ENCODE measurements at regions not wholly inside any gene's neighbourhood (a gene's known extent, or its start where the extent isn't known, plus 50 kb on each side); places are given as distances from the start of the nearest gene placed in this dataset.
"Not testable (repeated sequence)": the region's sequence is repeated elsewhere in the genome, so short reads cannot be mapped to it uniquely, and the experiment has no call there.

GRCh38 chr20:26373066-26373465, 676.4 kb upstream of the ZNF337 start:
- H3K79me2 ChIP-seq (ENCODE audit: insufficient read depth, low read depth, low read length); H3K9me2 ChIP-seq (ENCODE audit: insufficient read depth, low read length); intact Hi-C loops (cut with micrococcal nuclease; ENCODE audit: unreplicated experiment); H3K4me1 ChIP-seq (ENCODE audit: insufficient read depth, low read length, poor library complexity, severe bottlenecking); H3K4me3 ChIP-seq (ENCODE audit: low read depth, low read length, poor library complexity, severe bottlenecking); H3K4me2 ChIP-seq (ENCODE audit: low read length); POLR2A ChIA-PET; H3K9me3 ChIP-seq (ENCODE audit: low read length); H2AFZ ChIP-seq (ENCODE audit: low read length); H3K36me3 ChIP-seq (ENCODE audit: insufficient read depth, low read length); BruUV-seq (replicated peaks); H3K27ac ChIP-seq (ENCODE audit: low read depth, low read length, poor library complexity, severe bottlenecking); DNase-seq (ENCODE audit: low spot score); H4K20me1 ChIP-seq (ENCODE audit: insufficient read depth, low read length); CTCF ChIA-PET (ENCODE audit: unreplicated experiment): not testable (repeated sequence)

- Histone ChIP-seq H3K4me2 (ENCODE audit: low read length) (no peak overlapping the region), H4K20me1 (ENCODE audit: insufficient read depth, low read length) (no peaks in the 10 kb centered on the region), H3K4me1 (ENCODE audit: insufficient read depth, low read length, poor library complexity, severe bottlenecking) (no peaks in the 10 kb centered on the region), H3K79me2 (ENCODE audit: insufficient read depth, low read depth, low read length) (no peaks in the 10 kb centered on the region), H3K9me3 (ENCODE audit: low read length) (0 out of 2 replicates have a peak, but pooled peaks cover 3% of the 10 kb centered on the region), H2AFZ (ENCODE audit: low read length) (no peak overlapping the region), H3K27ac (ENCODE audit: low read depth, low read length, poor library complexity, severe bottlenecking) (no peak overlapping the region), H3K9me2 (ENCODE audit: insufficient read depth, low read length) (no peaks in the 10 kb centered on the region), H3K4me3 (ENCODE audit: low read depth, low read length, poor library complexity, severe bottlenecking) (no peak overlapping the region), H3K36me3 (ENCODE audit: insufficient read depth, low read length) (no peaks in the 10 kb centered on the region)
- ChIA-PET CTCF (ENCODE audit: unreplicated experiment) (no interaction called here), POLR2A (no interaction called here)
- no peak for DNase-seq (ENCODE audit: low spot score)
- intact Hi-C loops (cut with micrococcal nuclease; ENCODE audit: unreplicated experiment): no loop called here
- no TSS peak for BruUV-seq (replicated peaks)
- TF ChIP-seq CTCF (conservative IDR thresholded peaks at IDR 0.05; ENCODE audit: low read length) (no peak), EZH2phosphoT487 (IDR thresholded peaks at IDR 0.05; ENCODE audit: borderline replicate concordance, low read depth, low read length) (no peak)
These were observed 657.9 kb upstream of the ZNF337 start for GRCh38 chr20:26354511-26354910.

GRCh38 chr20:26347396-26347795, 650.7 kb upstream of the ZNF337 start:
- ChIA-PET POLR2A (no interaction called here), CTCF (ENCODE audit: unreplicated experiment) (no interaction called here)
- Histone ChIP-seq H3K36me3 (ENCODE audit: insufficient read depth, low read length) (no peaks in the 10 kb centered on the region), H2AFZ (ENCODE audit: low read length) (no peak overlapping the region), H3K27ac (ENCODE audit: low read depth, low read length, poor library complexity, severe bottlenecking) (no peak overlapping the region), H3K9me3 (ENCODE audit: low read length) (no peaks in the 10 kb centered on the region), H3K4me2 (ENCODE audit: low read length) (no peak overlapping the region), H3K4me3 (ENCODE audit: low read depth, low read length, poor library complexity, severe bottlenecking) (no peak overlapping the region), H3K9me2 (ENCODE audit: insufficient read depth, low read length) (no peaks in the 10 kb centered on the region), H3K4me1 (ENCODE audit: insufficient read depth, low read length, poor library complexity, severe bottlenecking) (no peaks in the 10 kb centered on the region), H4K20me1 (ENCODE audit: insufficient read depth, low read length) (no peaks in the 10 kb centered on the region), H3K79me2 (ENCODE audit: insufficient read depth, low read depth, low read length) (no peaks in the 10 kb centered on the region)
- DNase-seq (ENCODE audit: low spot score): no peak
- intact Hi-C loops (cut with micrococcal nuclease; ENCODE audit: unreplicated experiment): no loop called here
- TF ChIP-seq CTCF (conservative IDR thresholded peaks at IDR 0.05; ENCODE audit: low read length): no peak
- TF ChIP-seq EZH2phosphoT487 (IDR thresholded peaks at IDR 0.05; ENCODE audit: borderline replicate concordance, low read depth, low read length): no peak
- BruUV-seq (replicated peaks): no TSS peak

- H2AFZ ChIP-seq (ENCODE audit: low read length); H3K79me2 ChIP-seq (ENCODE audit: insufficient read depth, low read depth, low read length); DNase-seq (ENCODE audit: low spot score); H3K4me2 ChIP-seq (ENCODE audit: low read length); intact Hi-C loops (cut with micrococcal nuclease; ENCODE audit: unreplicated experiment); H3K4me3 ChIP-seq (ENCODE audit: low read depth, low read length, poor library complexity, severe bottlenecking); H3K9me2 ChIP-seq (ENCODE audit: insufficient read depth, low read length); H3K36me3 ChIP-seq (ENCODE audit: insufficient read depth, low read length); H3K4me1 ChIP-seq (ENCODE audit: insufficient read depth, low read length, poor library complexity, severe bottlenecking); POLR2A ChIA-PET; CTCF ChIA-PET (ENCODE audit: unreplicated experiment); H3K9me3 ChIP-seq (ENCODE audit: low read length); H4K20me1 ChIP-seq (ENCODE audit: insufficient read depth, low read length); H3K27ac ChIP-seq (ENCODE audit: low read depth, low read length, poor library complexity, severe bottlenecking); BruUV-seq (replicated peaks): not testable (repeated sequence)
These were observed 643.9 kb upstream of the ZNF337 start for GRCh38 chr20:26340460-26341065.
